ENCODE measurements at regions not wholly inside any gene's neighbourhood (a gene's known extent, or its start where the extent isn't known, plus 50 kb on each side); places are given as distances from the start of the nearest gene placed in this dataset.

DNA sequence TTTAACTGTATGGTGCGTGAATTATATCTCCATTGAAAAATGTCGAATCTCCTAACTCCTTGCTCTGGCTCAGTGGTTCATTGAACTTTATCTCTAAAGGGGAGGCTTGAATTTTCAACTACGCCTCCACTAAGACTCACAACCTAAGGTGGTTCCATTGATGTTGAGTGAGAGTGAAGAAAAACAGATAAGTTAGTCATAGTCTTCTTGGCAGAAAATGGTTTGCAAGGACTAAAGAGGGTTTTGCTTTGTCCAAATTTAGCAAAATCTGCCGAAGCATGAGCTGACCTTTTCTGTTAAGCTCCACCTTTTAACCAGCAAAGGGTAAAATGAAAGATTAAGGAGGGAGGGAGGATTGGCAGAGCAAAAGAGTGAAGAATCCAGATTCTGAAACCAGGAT lies 290.2 kb upstream of the SPTLC3 start:
- TF ChIP-seq ZNF324 (CRISPR knock-in tag; IDR thresholded peaks at IDR 0.05) = no peak
- no peak for TF ChIP-seq SAFB (IDR thresholded peaks at IDR 0.05; ENCODE audit: borderline replicate concordance, low read depth, low read length)
- TF ChIP-seq, protein P1, sequence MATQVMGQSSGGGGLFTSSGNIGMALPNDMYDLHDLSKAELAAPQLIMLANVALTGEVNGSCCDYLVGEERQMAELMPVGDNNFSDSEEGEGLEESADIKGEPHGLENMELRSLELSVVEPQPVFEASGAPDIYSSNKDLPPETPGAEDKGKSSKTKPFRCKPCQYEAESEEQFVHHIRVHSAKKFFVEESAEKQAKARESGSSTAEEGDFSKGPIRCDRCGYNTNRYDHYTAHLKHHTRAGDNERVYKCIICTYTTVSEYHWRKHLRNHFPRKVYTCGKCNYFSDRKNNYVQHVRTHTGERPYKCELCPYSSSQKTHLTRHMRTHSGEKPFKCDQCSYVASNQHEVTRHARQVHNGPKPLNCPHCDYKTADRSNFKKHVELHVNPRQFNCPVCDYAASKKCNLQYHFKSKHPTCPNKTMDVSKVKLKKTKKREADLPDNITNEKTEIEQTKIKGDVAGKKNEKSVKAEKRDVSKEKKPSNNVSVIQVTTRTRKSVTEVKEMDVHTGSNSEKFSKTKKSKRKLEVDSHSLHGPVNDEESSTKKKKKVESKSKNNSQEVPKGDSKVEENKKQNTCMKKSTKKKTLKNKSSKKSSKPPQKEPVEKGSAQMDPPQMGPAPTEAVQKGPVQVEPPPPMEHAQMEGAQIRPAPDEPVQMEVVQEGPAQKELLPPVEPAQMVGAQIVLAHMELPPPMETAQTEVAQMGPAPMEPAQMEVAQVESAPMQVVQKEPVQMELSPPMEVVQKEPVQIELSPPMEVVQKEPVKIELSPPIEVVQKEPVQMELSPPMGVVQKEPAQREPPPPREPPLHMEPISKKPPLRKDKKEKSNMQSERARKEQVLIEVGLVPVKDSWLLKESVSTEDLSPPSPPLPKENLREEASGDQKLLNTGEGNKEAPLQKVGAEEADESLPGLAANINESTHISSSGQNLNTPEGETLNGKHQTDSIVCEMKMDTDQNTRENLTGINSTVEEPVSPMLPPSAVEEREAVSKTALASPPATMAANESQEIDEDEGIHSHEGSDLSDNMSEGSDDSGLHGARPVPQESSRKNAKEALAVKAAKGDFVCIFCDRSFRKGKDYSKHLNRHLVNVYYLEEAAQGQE (IDR thresholded peaks at IDR 0.05; ENCODE audit: borderline replicate concordance) = no peak
- TF ChIP-seq, protein P1 (CRISPR knock-in tag; IDR thresholded peaks at IDR 0.05; ENCODE audit: low read depth) = no peak
- TF ChIP-seq SREBF2 (CRISPR knock-in tag; IDR thresholded peaks at IDR 0.05) = no peak
- TF ChIP-seq POLR2AphosphoS5 (IDR thresholded peaks at IDR 0.05; ENCODE audit: control insufficient read depth, insufficient read depth, low read depth, low read length) = no peak
- TF ChIP-seq, protein P2, sequence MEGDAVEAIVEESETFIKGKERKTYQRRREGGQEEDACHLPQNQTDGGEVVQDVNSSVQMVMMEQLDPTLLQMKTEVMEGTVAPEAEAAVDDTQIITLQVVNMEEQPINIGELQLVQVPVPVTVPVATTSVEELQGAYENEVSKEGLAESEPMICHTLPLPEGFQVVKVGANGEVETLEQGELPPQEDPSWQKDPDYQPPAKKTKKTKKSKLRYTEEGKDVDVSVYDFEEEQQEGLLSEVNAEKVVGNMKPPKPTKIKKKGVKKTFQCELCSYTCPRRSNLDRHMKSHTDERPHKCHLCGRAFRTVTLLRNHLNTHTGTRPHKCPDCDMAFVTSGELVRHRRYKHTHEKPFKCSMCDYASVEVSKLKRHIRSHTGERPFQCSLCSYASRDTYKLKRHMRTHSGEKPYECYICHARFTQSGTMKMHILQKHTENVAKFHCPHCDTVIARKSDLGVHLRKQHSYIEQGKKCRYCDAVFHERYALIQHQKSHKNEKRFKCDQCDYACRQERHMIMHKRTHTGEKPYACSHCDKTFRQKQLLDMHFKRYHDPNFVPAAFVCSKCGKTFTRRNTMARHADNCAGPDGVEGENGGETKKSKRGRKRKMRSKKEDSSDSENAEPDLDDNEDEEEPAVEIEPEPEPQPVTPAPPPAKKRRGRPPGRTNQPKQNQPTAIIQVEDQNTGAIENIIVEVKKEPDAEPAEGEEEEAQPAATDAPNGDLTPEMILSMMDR (IDR thresholded peaks at IDR 0.05 in 2 of 3, conservative IDR thresholded peaks at IDR 0.05 in 1 of 3; ENCODE audit: insufficient read depth in 2 of 3, low read depth in 1 of 3, low read length in 3 of 3) = no peak
- TF ChIP-seq RBM17 (IDR thresholded peaks at IDR 0.05; ENCODE audit: borderline replicate concordance, low read depth, low read length) = no peak
- no peak for TF ChIP-seq CREB1 (IDR thresholded peaks at IDR 0.05)
- no peak for TF ChIP-seq CREB1 (CRISPR knock-in tag; IDR thresholded peaks at IDR 0.05)
- no peak for TF ChIP-seq ELF4 (CRISPR knock-in tag; IDR thresholded peaks at IDR 0.05)
- TF ChIP-seq, protein P3, sequence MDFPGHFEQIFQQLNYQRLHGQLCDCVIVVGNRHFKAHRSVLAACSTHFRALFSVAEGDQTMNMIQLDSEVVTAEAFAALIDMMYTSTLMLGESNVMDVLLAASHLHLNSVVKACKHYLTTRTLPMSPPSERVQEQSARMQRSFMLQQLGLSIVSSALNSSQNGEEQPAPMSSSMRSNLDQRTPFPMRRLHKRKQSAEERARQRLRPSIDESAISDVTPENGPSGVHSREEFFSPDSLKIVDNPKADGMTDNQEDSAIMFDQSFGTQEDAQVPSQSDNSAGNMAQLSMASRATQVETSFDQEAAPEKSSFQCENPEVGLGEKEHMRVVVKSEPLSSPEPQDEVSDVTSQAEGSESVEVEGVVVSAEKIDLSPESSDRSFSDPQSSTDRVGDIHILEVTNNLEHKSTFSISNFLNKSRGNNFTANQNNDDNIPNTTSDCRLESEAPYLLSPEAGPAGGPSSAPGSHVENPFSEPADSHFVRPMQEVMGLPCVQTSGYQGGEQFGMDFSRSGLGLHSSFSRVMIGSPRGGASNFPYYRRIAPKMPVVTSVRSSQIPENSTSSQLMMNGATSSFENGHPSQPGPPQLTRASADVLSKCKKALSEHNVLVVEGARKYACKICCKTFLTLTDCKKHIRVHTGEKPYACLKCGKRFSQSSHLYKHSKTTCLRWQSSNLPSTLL (IDR thresholded peaks at IDR 0.05) = no peak
